HG03064 (cell line): ENCODE measurements at regions not wholly inside any gene's neighbourhood (a gene's known extent, or its start where the extent isn't known, plus 50 kb on each side); places are given as distances from the start of the nearest gene placed in this dataset.
"Not testable (repeated sequence)": the region's sequence is repeated elsewhere in the genome, so short reads cannot be mapped to it uniquely, and the experiment has no call there.

Source experiments
- ATAC-seq: cut with Tn5 transposase; IDR thresholded peaks from one replicate; pipeline ENCODE4 v1.9.1; 2021; ENCODE audit warnings: low read depth; ENCODE audit not compliant: unreplicated experiment

GRCh38 chr11:45413156-45413858 lies 127.2 kb upstream of the SYT13 start:
- no peak for ATAC-seq

DNA sequence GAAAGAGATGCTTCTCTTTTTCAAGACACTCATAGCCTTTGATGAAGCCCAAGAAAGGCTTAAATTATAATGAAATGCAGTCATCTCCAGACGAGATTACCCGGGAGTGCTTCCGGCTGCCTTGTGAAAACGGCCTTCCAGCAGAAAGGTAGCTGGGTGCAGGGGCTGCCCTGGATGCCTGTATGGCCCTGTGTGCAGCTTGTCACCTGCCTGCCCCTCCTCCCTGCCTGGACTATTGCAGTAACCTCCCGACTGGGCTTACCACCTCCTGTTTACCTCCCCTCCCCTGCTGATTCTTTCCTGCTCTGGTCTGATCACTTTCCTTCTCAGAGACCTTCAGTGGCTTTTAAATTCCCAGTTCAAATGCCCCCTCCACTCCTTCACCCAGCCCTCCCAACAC lies 126.4 kb upstream of the SYT13 start:
- no peak for ATAC-seq

- ATAC-seq, result no peak
Measured at GRCh38 chr11:45412051-45412471, 125.9 kb upstream of the SYT13 start.

DNA sequence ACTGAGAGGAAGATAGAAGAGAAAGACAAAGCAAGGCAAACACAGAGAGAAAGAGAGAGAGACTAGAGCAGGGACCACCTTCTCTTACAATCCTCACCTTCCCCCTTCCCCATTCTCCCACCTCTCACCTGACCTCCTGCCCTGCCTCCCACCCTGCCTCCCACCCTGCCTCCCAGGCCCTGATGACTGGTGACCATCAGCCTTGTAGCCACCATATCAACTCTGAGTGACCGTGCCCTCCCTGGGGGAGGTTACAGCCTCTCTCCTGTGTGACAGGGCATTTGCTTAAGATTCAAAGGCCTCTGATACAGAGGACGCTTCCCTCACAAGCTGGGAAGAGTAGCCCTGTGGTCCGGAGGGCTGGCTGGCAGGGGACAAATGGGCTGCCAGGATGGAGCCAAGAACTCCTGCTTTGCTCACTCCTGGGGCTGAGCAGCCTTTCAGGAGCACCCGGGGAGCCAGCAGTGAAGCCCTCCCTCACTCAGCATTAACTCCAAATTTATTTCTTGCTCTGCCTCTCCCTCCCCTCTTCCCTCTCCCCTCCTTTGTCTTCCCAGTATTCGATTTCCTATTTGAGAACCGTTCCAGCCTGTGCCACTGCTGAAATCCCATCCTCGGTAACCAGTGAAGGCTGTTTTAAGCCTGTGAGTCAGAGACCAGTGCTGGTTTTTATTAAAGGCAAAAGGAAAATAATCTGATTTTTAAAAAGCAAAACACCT lies 125.2 kb upstream of the SYT13 start:
- no peak for ATAC-seq

GRCh38 chr11:45410391-45411227 lies 124.5 kb upstream of the SYT13 start:
- no peak for ATAC-seq

DNA sequence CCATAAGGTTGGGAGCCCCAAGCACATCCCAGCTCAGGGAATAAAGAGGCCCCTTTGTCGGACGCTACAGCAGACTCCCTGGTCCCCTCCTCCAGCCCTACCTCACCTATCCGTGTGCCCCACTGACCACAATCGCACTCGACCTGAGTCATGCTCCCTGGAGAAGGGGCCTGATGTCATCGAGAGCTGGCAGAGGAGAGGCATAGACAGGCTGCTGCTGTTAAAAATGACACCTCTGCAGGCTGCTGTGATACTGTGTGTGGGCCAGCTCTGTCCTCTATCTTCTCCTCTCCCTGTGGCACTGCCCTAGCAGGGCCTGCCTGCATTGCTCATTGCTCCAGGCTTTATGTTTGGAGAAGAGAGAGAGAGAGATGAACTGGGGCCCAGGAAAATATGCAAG lies 123.4 kb upstream of the SYT13 start:
- no peak for ATAC-seq

DNA sequence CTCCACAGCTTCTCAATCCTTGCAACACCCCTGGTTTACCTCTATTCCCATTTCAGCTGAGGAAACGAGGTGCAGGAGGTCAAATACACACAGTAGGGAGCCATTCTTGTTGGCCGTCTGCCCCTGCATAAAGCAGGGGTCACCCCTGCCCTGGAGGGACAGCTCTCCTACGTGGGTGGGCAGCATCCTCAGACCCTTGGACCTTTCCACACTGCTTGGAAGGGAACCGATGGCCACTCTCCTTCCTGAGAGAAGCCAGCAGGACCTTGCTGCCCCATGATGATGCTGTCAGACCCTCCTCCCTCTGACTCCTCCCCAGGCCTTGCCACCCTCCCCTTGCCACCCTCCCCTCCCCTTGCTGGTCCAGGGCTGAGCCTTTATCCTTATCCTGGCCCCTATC lies 121.1 kb upstream of the SYT13 start:
- ATAC-seq, result no peak

DNA sequence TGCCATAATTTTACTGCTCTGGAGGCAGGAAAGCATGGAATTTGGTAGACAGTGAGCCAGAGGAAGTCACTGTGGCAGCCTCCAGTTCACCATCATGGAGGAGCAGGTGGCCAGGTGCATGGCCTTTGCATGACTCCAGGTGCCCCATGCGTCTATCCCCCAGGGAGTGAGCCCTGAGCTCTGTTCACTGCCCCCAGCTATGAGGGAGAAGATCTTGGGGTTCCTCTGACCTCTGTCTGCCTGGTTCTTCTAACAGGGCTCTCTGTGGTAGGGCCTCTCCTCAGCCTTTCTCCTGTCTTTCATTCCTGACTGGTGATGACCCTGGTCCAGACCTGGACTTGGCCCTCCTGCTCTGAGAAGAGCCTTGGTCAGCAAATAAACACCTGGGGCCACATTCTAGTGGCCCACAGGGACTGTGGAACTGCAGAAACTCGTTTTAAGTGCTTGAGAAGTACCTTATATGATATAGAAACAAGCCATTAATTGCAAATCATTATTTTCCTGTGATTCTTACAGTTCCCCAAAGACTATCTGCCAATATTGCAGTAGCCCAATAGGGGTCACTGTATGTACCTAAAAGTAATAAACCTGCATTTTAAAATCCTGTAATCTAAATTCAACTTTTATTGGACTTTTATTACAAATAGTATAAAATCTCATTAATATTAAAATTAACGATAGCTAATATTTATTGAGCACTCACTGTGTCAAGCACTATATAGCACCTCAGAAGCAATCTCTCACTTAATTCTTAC lies 120.0 kb upstream of the SYT13 start:
- no peak for ATAC-seq

DNA sequence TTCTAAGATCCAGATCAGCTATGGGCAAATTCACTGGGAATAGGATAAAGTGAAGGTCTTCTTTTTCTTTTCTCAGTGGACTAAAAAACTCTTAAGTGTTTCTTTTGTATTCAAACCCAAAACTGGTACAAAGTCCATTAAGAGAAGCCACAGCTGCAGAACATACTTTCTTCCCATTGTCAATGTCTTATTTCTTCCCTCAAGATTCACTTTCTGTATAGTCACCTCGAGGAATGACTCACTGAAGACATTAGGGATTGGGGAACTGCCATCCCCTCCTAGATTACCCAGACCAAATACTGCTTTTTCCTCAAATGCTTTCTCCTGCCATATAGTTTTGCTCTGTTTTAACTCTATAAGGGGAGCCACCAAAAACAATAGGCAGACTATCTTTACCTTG lies 117.4 kb upstream of the SYT13 start:
- not testable (repeated sequence) for ATAC-seq

GRCh38 chr11:45402049-45402630 lies 116.0 kb upstream of the SYT13 start:
- no peak for ATAC-seq

DNA sequence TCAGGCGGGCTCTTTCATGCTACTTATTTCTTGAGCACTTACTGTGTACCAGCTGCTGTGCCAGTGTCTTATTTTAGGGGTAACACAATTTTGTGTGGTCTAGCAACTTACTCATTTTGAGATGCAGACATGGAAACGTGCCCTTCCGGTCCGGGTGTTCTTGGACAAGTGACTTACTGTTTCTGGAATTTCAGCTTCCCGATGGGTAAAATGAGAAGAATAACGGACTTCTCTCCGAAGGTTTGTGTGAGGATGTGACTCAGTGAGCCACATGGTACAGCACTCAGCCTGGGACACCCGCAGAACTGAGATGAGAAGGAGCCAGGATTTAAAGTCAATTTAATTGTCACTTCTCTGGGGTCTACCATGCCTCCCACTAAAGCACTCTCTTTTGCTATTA lies 114.5 kb upstream of the SYT13 start:
- no peak for ATAC-seq

DNA sequence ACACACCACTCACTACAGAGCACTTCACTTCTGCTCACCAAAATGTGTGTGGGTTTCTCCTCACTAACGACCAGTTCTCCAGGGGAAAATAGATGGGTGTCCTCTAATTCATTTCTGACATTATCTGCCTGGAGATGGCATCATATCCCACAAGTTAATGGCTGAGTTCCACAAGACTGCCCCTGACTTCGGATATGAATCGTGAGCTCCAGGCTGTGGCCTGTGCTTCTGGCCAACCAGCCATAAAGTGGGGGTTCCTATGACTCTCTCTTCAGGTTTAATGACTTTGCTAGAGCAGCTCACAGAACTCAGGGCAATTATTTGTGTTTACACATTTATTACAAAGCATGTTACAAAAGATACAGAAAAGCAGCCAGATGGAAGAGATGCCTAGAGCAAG lies 113.0 kb upstream of the SYT13 start:
- no peak for ATAC-seq

DNA sequence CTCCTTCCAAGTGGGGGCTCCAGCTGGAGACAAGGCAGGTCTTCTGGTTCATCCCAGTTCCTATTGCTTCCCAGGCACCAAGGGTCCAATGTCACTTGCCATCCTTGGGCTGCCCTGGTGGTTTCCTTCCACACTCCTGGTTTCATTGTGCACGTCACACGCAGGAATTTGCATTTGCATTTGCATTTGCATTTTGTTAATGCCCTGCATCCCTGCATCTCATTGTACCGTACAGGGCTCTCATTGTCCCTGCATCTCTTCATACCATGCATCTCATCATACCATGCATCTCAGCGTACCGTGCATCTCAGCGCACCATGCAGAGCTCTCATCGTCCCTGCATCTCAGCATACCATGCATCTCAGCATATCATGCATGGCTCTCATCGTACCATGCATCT lies 112.2 kb upstream of the SYT13 start:
- ATAC-seq, result no peak

- no peak for ATAC-seq
Measured at GRCh38 chr11:45396394-45396793, 110.3 kb upstream of the SYT13 start.

- ATAC-seq, result no peak
Measured at GRCh38 chr11:45395947-45396346, 109.8 kb upstream of the SYT13 start.

GRCh38 chr11:45395421-45395820 lies 109.3 kb upstream of the SYT13 start:
- ATAC-seq, result no peak

DNA sequence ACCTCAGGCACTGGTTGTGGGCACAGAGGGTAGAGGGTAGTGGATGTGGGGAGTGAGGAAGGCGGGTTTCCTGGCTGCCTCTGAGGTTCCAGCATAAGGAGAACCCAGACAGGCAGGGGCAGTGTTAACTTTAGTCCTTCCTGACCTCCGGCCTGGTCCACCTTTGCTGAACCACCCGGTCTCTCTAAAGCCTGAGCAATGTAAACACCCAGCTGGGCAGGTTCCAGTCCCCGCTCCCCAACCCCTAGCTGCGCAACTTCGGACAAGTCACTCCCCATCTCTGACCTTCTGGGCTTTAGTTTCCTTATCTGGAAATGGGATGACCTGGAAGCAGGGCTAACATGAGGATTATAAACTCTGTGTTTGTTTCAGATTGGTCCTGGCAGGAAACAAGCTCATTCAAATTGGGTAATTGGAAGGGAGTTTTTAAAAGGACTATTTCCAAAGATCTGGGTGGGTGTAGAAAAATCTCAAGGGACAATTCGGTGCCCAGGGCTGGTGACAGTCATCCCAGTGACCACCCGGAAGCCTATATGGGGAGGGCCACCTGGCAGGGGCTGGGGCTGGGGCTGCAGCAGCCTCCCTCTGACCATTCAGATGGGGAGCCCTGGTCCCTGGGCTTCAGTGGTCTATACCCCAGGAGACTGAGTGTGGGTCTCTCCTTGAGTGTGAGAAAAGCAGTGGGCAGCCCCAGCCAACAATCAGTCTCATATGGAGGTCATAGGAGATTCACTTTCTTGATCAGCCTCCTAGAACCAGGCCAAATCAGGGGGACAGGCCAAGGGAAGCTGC lies 108.3 kb upstream of the SYT13 start:
- no peak for ATAC-seq

GRCh38 chr11:45393826-45394225 lies 107.7 kb upstream of the SYT13 start:
- ATAC-seq, result no peak

GRCh38 chr11:45393334-45393733 lies 107.2 kb upstream of the SYT13 start:
- ATAC-seq, result no peak
